ENCODE measurements at regions not wholly inside any gene's neighbourhood (a gene's known extent, or its start where the extent isn't known, plus 50 kb on each side); places are given as distances from the start of the nearest gene placed in this dataset.

- no peak overlapping the region for H3K27ac ChIP-seq
- TF ChIP-seq CTCF (IDR thresholded peaks at IDR 0.05; ENCODE audit: low read depth, low read length, missing control alignments), result no peak
- DNase-seq, result no peak
- no peak overlapping the region for H3K4me3 ChIP-seq (ENCODE audit: low read depth, low read length)
- in situ Hi-C loops (cut with HindIII; ENCODE audit: low pct_ligation_motif_present, low sequenced_read_pairs), result no loop called here
- H3K36me3 ChIP-seq (replicated peaks), result no peaks in the 10 kb centered on the region
- H3K27me3 ChIP-seq (replicated peaks), result no peaks in the 10 kb centered on the region
These were observed 54.1 kb upstream of the PRKG1 start for GRCh38 chr10:51020200-51020599.

GRCh38 chr10:51022933-51023585, 51.2 kb upstream of the PRKG1 start:
- in situ Hi-C loops (cut with HindIII; ENCODE audit: low pct_ligation_motif_present, low sequenced_read_pairs), result no loop called here
- Histone ChIP-seq H3K36me3 (replicated peaks) (no peaks in the 10 kb centered on the region), H3K27me3 (replicated peaks) (no peaks in the 10 kb centered on the region), H3K27ac (no peak overlapping the region), H3K4me3 (ENCODE audit: low read depth, low read length) (no peak overlapping the region)
- TF ChIP-seq CTCF (IDR thresholded peaks at IDR 0.05; ENCODE audit: low read depth, low read length, missing control alignments), result no peak
- no peak for DNase-seq

- Histone ChIP-seq H3K36me3 (replicated peaks) (no peaks in the 10 kb centered on the region), H3K4me3 (ENCODE audit: low read depth, low read length) (no peak overlapping the region), H3K27ac (no peak overlapping the region), H3K27me3 (replicated peaks) (no peaks in the 10 kb centered on the region)
- in situ Hi-C loops (cut with HindIII; ENCODE audit: low pct_ligation_motif_present, low sequenced_read_pairs), result no loop called here
- no peak for DNase-seq
- TF ChIP-seq CTCF (IDR thresholded peaks at IDR 0.05; ENCODE audit: low read depth, low read length, missing control alignments), result no peak
These were observed 50.7 kb upstream of the PRKG1 start for GRCh38 chr10:51023636-51024035.
